GM12891 (cell line): ENCODE measurements at regions not wholly inside any gene's neighbourhood (a gene's known extent, or its start where the extent isn't known, plus 50 kb on each side); places are given as distances from the start of the nearest gene placed in this dataset.

Experiments used
- POLR2A ChIP-seq: IDR thresholded peaks from 2 replicates; pipeline ENCODE4 v1.6.1; 2011; ENCODE audit warnings: low read depth, low read length, control low read depth
- POLR2AphosphoS5 ChIP-seq: IDR thresholded peaks from 2 replicates; pipeline ENCODE4 v1.6.1; 2011; ENCODE audit warnings: low read depth, low read length, control low read depth
- POU2F2 ChIP-seq: IDR thresholded peaks from 2 replicates; pipeline ENCODE4 v1.6.1; 2011; ENCODE audit warnings: low read depth, mild to moderate bottlenecking, control low read depth, low read length, moderate library complexity
- SPI1 ChIP-seq: IDR thresholded peaks from 2 replicates; pipeline ENCODE4 v1.6.1; 2011; ENCODE audit warnings: low read depth, low read length, control low read depth
- TAF1 ChIP-seq: IDR thresholded peaks from 2 replicates; pipeline ENCODE4 v1.6.1; 2011; ENCODE audit warnings: low read depth, low read length, control low read depth

DNA sequence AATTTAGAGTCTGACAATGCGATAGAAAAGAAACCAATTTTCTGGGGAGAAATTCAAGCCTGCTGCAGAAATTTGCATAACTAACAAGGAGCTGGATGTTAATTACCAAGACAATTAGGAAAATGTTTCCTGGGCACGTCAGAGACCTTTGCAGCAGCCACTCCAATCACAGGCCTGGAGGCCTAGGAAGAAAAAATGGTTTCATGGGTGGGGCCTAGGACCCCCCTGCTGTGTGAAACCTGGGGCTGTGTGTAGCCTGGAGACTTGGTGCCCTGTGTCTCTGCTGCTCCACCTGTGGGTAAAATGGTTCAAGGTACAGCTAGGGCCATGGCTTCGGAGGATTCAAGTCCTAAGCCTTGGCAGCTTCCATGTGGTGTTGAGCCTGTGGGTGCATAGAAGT is 837.9 kb downstream of the OTOL1 start:
- TF ChIP-seq POLR2AphosphoS5 (no peak), TAF1 (no peak), POLR2A (no peak), SPI1 (no peak), POU2F2 (no peak)
